ENCODE measurements at regions not wholly inside any gene's neighbourhood (a gene's known extent, or its start where the extent isn't known, plus 50 kb on each side); places are given as distances from the start of the nearest gene placed in this dataset.

- intact Hi-C loops (cut with DNase I): no loop called here
- TF ChIP-seq POLR2A (IDR thresholded peaks at IDR 0.05): no peak
- no peak for TF ChIP-seq CTCF (IDR thresholded peaks at IDR 0.05)
- Histone ChIP-seq H3K36me3 (no peaks in the 10 kb centered on the region), H3K4me3 (no peak overlapping the region), H3K27me3 (no peaks in the 10 kb centered on the region), H3K9me3 (peaks cover 0 to 15% (median 4%) of the 10 kb centered on the region in 12 donors), H3K4me1 (no peaks in the 10 kb centered on the region), H3K27ac (no peak overlapping the region)
- no peak for DNase-seq
- no peak for ATAC-seq
- WGBS, 4 donors: 51 to 59% (median 52%) methylated on average over 1 of the region's 1 CpG
These were observed 83.3 kb upstream of the COL24A1 start for GRCh38 chr1:86239894-86240293.

- Histone ChIP-seq H3K36me3 (no peaks in the 10 kb centered on the region), H3K4me3 (no peak overlapping the region), H3K27me3 (no peaks in the 10 kb centered on the region), H3K27ac (no peak overlapping the region), H3K4me1 (no peaks in the 10 kb centered on the region), H3K9me3 (peaks cover 0 to 15% (median 4%) of the 10 kb centered on the region in 12 donors)
- ATAC-seq: no peak
- TF ChIP-seq POLR2A (IDR thresholded peaks at IDR 0.05) (no peak), CTCF (IDR thresholded peaks at IDR 0.05) (no peak)
- DNase-seq: no peak
- intact Hi-C loops (cut with DNase I): no loop called here
These were observed 82.9 kb upstream of the COL24A1 start for GRCh38 chr1:86239490-86239889.

- Histone ChIP-seq H3K27ac (no peak overlapping the region), H3K9me3 (peaks cover 0 to 15% (median 4%) of the 10 kb centered on the region in 12 donors), H3K4me3 (no peak overlapping the region), H3K36me3 (no peaks in the 10 kb centered on the region), H3K4me1 (no peaks in the 10 kb centered on the region), H3K27me3 (no peaks in the 10 kb centered on the region)
- DNase-seq (no peak), ATAC-seq (no peak)
- intact Hi-C loops (cut with DNase I): no loop called here
- no peak for TF ChIP-seq POLR2A (IDR thresholded peaks at IDR 0.05)
- no peak for TF ChIP-seq CTCF (IDR thresholded peaks at IDR 0.05)
- WGBS, 4 donors: 60 to 71% (median 67%) methylated on average over 2 of the region's 2 CpGs
These were observed 81.7 kb upstream of the COL24A1 start for GRCh38 chr1:86238226-86238625.

- Histone ChIP-seq H3K27ac (no peak overlapping the region), H3K4me1 (no peaks in the 10 kb centered on the region), H3K36me3 (no peaks in the 10 kb centered on the region), H3K4me3 (no peak overlapping the region), H3K9me3 (peaks cover 0 to 15% (median 4%) of the 10 kb centered on the region in 12 donors), H3K27me3 (no peaks in the 10 kb centered on the region)
- TF ChIP-seq POLR2A (IDR thresholded peaks at IDR 0.05) (no peak), CTCF (IDR thresholded peaks at IDR 0.05) (no peak)
- ATAC-seq: no peak
- no peak for DNase-seq
- 92 to 97% (median 93%) methylated on average over 3 of the region's 3 CpGs for WGBS, 4 donors
- intact Hi-C loops (cut with DNase I): no loop called here
These were observed 79.3 kb upstream of the COL24A1 start for GRCh38 chr1:86235852-86236251.

Data from heart left ventricle (tissue), 16 donors.